RPMI7951 (cell line): ENCODE measurements at regions not wholly inside any gene's neighbourhood (a gene's known extent, or its start where the extent isn't known, plus 50 kb on each side); places are given as distances from the start of the nearest gene placed in this dataset.
A peak's percentile ranks its signal among the peaks of the same experiment; 100 is the strongest.

Experiments used
- DNase-seq: peaks from one replicate; pipeline ENCODE4 v3.0.0-alpha.2; 2012; ENCODE audit warnings: low read depth

GRCh38 chr7:157061979-157062378 lies 51.5 kb upstream of the MNX1 start:
- no peak for DNase-seq

DNA sequence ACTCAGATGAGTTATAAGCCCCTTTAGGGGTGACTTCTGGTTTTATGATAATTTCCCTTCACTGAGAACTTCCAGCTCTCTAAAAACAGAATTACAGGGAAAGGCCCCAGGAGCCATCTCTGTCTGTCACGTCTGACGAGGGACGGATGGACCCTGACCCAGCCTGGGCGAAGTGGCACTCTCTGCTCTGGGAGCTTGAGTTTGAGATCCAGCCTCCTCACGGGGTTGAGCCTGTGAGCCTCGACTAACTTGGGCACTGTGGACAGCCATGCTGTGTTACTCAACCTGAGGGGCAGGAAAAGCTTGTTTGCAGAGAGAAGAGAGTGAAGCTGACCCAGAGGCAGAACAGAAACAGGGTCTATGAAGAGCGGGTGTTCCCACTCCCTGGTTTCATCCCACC lies 54.6 kb upstream of the MNX1 start:
- DNase-seq, result no peak

DNA sequence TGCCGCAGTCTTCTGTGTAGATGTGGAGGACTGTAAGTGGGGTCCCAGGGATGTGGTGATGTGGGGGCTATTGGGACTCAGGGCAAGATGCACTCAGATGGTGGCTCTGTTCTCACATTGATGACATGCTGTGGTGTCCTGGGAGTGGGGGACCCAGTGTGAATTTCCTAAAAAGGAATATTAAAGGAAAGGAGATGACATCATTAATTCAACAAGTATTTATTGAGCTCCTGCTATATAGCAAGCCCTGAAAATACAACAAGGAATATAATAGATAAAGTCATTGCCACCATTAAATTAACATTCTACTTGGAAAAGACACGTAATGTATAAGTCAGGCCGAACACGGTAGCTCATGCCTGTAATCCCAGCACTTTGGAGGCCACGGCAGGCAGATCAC lies 61.9 kb upstream of the MNX1 start:
- no peak for DNase-seq

- DNase-seq, result peak; percentile 11
Measured at GRCh38 chr7:157073335-157073734, 62.9 kb upstream of the MNX1 start.

DNA sequence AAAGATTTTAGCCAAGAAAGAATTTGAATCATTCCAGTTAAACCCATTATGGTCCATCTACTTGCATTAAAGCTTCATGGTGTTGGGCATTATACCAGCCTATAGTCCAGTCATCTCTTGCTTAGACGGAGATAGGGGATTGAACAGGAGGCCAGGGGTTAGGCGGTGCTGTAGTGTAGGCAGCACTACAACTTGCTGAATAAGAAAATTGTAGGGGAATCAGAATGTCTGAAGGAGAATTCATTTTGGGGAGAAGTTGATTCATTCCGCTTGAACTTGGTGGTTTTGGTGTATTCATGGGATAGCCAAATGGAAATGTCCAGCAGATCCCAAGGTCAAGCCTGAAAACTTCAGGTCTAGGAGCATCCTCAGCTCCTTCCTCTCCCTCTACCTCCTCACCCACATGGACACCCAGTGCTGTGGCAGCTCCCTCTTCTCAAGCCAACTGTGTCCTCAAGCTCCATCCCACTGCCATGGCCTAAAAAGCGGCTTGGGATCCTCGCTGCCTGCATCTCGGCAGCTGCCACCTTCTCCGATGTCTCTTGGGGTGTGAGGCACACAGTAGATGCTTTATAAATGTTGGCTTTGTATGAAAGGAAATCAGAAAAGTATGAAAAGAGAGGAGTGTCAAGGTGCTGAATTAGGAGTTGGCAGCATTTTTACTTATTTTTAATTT lies 63.6 kb upstream of the MNX1 start:
- no peak for DNase-seq

DNA sequence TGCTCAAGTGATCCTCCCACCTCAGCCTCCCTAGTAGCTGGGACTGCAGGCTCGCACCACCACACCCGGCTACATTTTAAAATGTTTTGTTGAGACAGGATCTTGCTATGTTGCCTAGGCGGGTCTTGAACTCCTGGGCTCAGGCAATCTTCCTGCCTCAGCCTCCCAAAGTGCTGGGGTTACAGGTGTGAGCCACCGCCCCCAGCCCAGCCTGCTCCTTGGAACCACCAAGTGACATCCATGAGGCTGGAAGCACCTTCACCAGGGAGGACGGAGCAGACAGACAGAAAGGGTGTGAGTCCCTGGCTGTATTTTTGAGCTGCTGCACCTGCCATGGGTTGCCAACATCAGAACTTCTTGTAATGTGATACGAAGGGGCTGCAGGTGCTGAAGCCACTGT lies 62.3 kb upstream of the UBE3C start:
- no peak for DNase-seq

DNA sequence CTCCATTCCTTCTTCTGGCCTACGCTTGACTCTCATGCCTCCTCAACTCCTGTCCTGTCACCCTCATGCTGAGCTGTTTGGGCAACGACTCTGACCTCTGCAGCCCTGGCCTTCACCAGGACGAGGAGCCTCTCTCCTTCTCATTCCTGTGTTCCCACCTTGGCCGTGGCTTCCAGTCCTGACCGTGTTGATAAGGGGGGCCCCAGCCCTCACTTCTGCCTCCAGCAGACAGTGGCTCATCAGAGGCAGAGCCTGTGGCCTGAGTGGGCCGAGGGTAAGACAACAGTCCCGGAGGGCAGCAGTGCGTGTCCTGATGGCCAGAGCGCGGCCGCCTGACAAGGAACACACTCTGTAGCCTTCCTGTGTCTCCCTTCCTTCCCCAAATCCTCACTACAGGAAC lies 61.7 kb upstream of the UBE3C start:
- no peak for DNase-seq

GRCh38 chr7:157077986-157078644 lies 60.6 kb upstream of the UBE3C start:
- DNase-seq, result peak; percentile 37

DNA sequence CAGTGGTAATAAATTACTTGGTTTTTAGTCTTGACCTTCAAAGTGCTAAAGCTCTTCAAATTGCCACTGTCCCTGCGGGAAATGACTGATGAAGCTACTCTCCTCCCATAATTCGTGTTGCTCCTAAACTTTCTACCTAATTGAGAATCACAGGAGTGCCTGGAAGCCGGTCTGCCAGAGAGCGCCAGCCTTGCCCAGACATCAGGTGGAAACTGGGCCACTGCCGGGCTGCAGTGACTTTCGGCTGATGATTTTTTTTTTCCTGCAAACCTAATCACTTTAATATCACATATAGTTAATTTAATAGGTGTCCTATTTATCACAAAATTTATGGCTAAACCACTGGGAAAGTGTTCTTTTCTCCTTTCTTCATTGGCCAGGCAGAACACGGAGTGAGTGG lies 59.6 kb upstream of the UBE3C start:
- DNase-seq, result no peak

- DNase-seq, result peak; percentile 14
Measured at GRCh38 chr7:157080111-157080730, 58.5 kb upstream of the UBE3C start.

DNA sequence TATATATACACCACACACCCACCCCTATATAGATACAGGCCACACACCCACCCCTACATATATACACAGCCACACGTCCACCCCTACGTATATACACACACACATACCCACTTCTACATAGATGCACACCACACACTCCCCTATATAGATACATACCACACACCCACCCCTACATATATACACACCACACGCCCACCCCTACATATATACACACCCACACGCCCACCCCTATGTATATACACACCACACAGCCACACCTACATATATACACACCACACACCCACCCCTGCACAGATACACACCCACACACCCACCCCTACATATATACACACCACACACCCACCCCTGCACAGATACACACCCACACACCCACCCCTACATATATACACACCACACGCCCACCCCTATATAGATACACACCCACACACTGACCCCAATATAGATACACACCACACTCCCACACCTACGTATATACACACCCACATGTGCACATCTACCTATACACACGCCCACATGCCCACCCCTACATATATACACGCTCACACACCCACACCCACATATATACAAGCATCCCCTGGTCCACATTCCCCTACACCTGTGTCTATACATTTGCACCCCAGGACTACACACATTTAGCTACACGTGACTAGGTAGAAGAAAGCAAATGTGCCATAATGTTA lies 52.1 kb upstream of the UBE3C start:
- DNase-seq, result no peak

DNA sequence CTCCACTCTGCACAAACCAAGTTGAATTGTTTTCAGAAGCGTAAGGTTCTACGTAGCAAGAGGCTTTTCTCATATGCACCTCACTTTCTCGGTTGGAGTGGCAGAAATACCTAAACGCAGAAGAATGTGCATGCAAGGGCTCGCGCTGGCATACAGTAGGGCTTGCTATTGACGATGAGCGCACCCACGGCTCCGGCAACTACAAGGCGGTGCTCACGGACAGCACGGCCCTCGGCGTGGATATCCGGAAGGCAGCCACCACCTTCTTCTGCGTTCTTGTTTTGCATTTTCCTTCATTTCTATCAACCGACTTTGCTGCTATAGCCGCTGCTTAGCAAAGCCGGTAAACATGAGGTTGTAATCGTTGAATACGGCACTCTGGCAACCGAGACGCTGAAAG lies 51.1 kb upstream of the UBE3C start:
- DNase-seq, result no peak

DNA sequence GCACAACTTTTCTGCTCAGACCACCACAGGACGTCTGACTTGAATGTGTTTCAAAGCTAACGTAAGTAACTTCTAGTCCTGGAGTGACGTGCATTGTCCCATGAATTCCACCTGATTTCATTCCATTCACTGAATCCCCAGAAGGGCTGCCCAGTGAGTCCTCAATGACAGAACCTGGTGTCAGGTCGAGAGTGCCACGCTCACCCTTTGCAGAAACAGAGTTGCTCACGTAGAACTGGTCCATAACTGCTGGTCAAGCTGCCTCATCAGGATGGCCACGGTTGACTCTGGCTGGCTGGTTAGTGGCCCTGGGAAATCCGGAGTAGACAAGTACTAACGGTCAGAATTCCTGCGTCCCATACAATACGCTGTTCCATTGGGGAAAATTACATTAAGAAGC lies 50.6 kb upstream of the UBE3C start:
- DNase-seq, result no peak
